ENCODE measurements at regions not wholly inside any gene's neighbourhood (a gene's known extent, or its start where the extent isn't known, plus 50 kb on each side); places are given as distances from the start of the nearest gene placed in this dataset.

- no peak for DNase-seq (ENCODE audit: low read depth)
These were observed 199.5 kb downstream of the GPAM start for GRCh38 chr10:111984057-111984456.

- DNase-seq (ENCODE audit: low read depth), result no peak
These were observed 197.5 kb downstream of the GPAM start for GRCh38 chr10:111986079-111986478.

- DNase-seq (ENCODE audit: low read depth), result no peak
These were observed 194.9 kb downstream of the GPAM start for GRCh38 chr10:111988646-111989045.

GRCh38 chr10:111989136-111989911 is 194.2 kb downstream of the GPAM start:
- DNase-seq (ENCODE audit: low read depth), result no peak

- no peak for DNase-seq (ENCODE audit: low read depth)
These were observed 192.8 kb downstream of the GPAM start for GRCh38 chr10:111990734-111991133.

- DNase-seq (ENCODE audit: low read depth), result no peak
These were observed 190.2 kb downstream of the GPAM start for GRCh38 chr10:111993321-111993720.

GRCh38 chr10:111993872-111994426 is 189.6 kb downstream of the GPAM start:
- DNase-seq (ENCODE audit: low read depth), result no peak

- no peak for DNase-seq (ENCODE audit: low read depth)
These were observed 187.5 kb downstream of the GPAM start for GRCh38 chr10:111996103-111996502.

- no peak for DNase-seq (ENCODE audit: low read depth)
These were observed 184.8 kb downstream of the GPAM start for GRCh38 chr10:111998728-111999127.

GRCh38 chr10:111999205-111999914 is 184.2 kb downstream of the GPAM start:
- no peak for DNase-seq (ENCODE audit: low read depth)

- DNase-seq (ENCODE audit: low read depth), result no peak
These were observed 183.7 kb downstream of the GPAM start for GRCh38 chr10:111999915-112000302.

- DNase-seq (ENCODE audit: low read depth), result peak; percentile 16
These were observed 183.1 kb downstream of the GPAM start for GRCh38 chr10:112000466-112000865.

- DNase-seq (ENCODE audit: low read depth), result no peak
These were observed 181.4 kb downstream of the GPAM start for GRCh38 chr10:112002206-112002605.

GRCh38 chr10:112004075-112004474 is 179.5 kb downstream of the GPAM start:
- DNase-seq (ENCODE audit: low read depth), result no peak

- no peak for DNase-seq (ENCODE audit: low read depth)
These were observed 178.5 kb downstream of the GPAM start for GRCh38 chr10:112005044-112005443.

- no peak for DNase-seq (ENCODE audit: low read depth)
These were observed 177.2 kb downstream of the GPAM start for GRCh38 chr10:112006407-112006806.

- DNase-seq (ENCODE audit: low read depth), result peak; percentile 64
These were observed 176.7 kb downstream of the GPAM start for GRCh38 chr10:112006831-112007230.

- DNase-seq (ENCODE audit: low read depth), result no peak
These were observed 161.4 kb downstream of the GPAM start for GRCh38 chr10:112022196-112022595.

GRCh38 chr10:112024079-112024478 is 159.5 kb downstream of the GPAM start:
- DNase-seq (ENCODE audit: low read depth), result no peak

GRCh38 chr10:112025228-112025627 is 158.3 kb downstream of the GPAM start:
- DNase-seq (ENCODE audit: low read depth), result no peak

- no peak for DNase-seq (ENCODE audit: low read depth)
These were observed 157.1 kb downstream of the GPAM start for GRCh38 chr10:112026438-112026837.

GRCh38 chr10:112027731-112028280 is 155.8 kb downstream of the GPAM start:
- no peak for DNase-seq (ENCODE audit: low read depth)

- no peak for DNase-seq (ENCODE audit: low read depth)
These were observed 153.1 kb downstream of the GPAM start for GRCh38 chr10:112030431-112030830.

All from RPMI7951 (cell line).